ENCODE measurements at regions not wholly inside any gene's neighbourhood (a gene's known extent, or its start where the extent isn't known, plus 50 kb on each side); places are given as distances from the start of the nearest gene placed in this dataset.
A peak's percentile ranks its signal among the peaks of the same experiment; 100 is the strongest.
"Not testable (repeated sequence)": the region's sequence is repeated elsewhere in the genome, so short reads cannot be mapped to it uniquely, and the experiment has no call there.

GRCh38 chr7:81482600-81483186 lies 287.2 kb downstream of the HGF start:
- no peak for DNase-seq
- H3K27me3 Mint-ChIP-seq (ENCODE audit: insufficient read depth, unreplicated experiment) = peaks cover 4% of the 10 kb centered on the region
- no peak overlapping the region for H3K27ac Mint-ChIP-seq (ENCODE audit: unreplicated experiment)
- no peaks in the 10 kb centered on the region for H3K4me1 Mint-ChIP-seq (ENCODE audit: low read depth, unreplicated experiment)
- no peak overlapping the region for H3K4me3 Mint-ChIP-seq (ENCODE audit: unreplicated experiment)
- no peaks in the 10 kb centered on the region for H3K36me3 ChIP-seq (ENCODE audit: control insufficient read depth, insufficient read depth, low read length)
- no TSS peak for BruUV-seq (replicated peaks)
- TF ChIP-seq CTCF (IDR thresholded peaks at IDR 0.05; ENCODE audit: insufficient read depth in 1 of 2, low read depth in 1 of 2, low read length in 1 of 2, severe bottlenecking in 1 of 2, unreplicated experiment in 1 of 2) = peak; percentile 40 to 43
- H3K36me3 Mint-ChIP-seq (ENCODE audit: insufficient read depth, unreplicated experiment) = no peaks in the 10 kb centered on the region
- CTCF ChIA-PET = interaction anchor here (1.4 kb wide), 1 partner anchor 13 kb away, joined by 7 read pairs; no protein-coding TSS in a partner anchor
- H3K27me3 ChIP-seq (replicated peaks; ENCODE audit: control insufficient read depth, insufficient read depth, low read length) = no peaks in the 10 kb centered on the region
- H3K9me3 Mint-ChIP-seq (ENCODE audit: unreplicated experiment) = no peaks in the 10 kb centered on the region
- intact Hi-C loops (cut with micrococcal nuclease; ENCODE audit: unreplicated experiment) = loop anchor here (1.0 to 2.0 kb wide), 3 partner anchors 234 to 534 kb away; no protein-coding TSS in a partner anchor
- no peak overlapping the region for H3K4me3 ChIP-seq (ENCODE audit: low read depth, low read length)
- H3K9me3 ChIP-seq = no peaks in the 10 kb centered on the region
- peaks cover 8% of the 10 kb centered on the region for H3K4me1 ChIP-seq
- POLR2A ChIA-PET = no interaction called here

- Histone ChIP-seq H3K27me3 (replicated peaks; ENCODE audit: control insufficient read depth, insufficient read depth, low read length) (no peaks in the 10 kb centered on the region), H3K36me3 (ENCODE audit: control insufficient read depth, insufficient read depth, low read length) (no peaks in the 10 kb centered on the region), H3K4me1 (peaks cover 8% of the 10 kb centered on the region), H3K9me3 (no peaks in the 10 kb centered on the region), H3K4me3 (ENCODE audit: low read depth, low read length) (no peak overlapping the region)
- no peaks in the 10 kb centered on the region for H3K9me3 Mint-ChIP-seq (ENCODE audit: unreplicated experiment)
- BruUV-seq (replicated peaks) = no TSS peak
- peak; percentile 65 to 78 for DNase-seq
- no peak overlapping the region for H3K4me3 Mint-ChIP-seq (ENCODE audit: unreplicated experiment)
- H3K36me3 Mint-ChIP-seq (ENCODE audit: insufficient read depth, unreplicated experiment) = no peaks in the 10 kb centered on the region
- no peaks in the 10 kb centered on the region for H3K4me1 Mint-ChIP-seq (ENCODE audit: low read depth, unreplicated experiment)
- no peak overlapping the region for H3K27ac Mint-ChIP-seq (ENCODE audit: unreplicated experiment)
- CTCF ChIA-PET = interaction anchor here (0.6 to 1.2 kb wide), 2 partner anchors 9 to 22 kb away, joined by 3 to 10 read pairs; no protein-coding TSS in a partner anchor
- no peak for TF ChIP-seq CTCF (IDR thresholded peaks at IDR 0.05; ENCODE audit: insufficient read depth in 1 of 2, low read depth in 1 of 2, low read length in 1 of 2, severe bottlenecking in 1 of 2, unreplicated experiment in 1 of 2)
- POLR2A ChIA-PET = interaction anchor here (0.6 kb wide), 1 partner anchor 560 kb away, joined by 4 read pairs; the partner anchor contains the start of gene SEMA3C
- intact Hi-C loops (cut with micrococcal nuclease; ENCODE audit: unreplicated experiment) = no loop called here
- H3K27me3 Mint-ChIP-seq (ENCODE audit: insufficient read depth, unreplicated experiment) = peaks cover 4% of the 10 kb centered on the region
Observed at GRCh38 chr7:81478664-81479063, 291.2 kb downstream of the HGF start.

- DNase-seq; H3K36me3 Mint-ChIP-seq (ENCODE audit: insufficient read depth, unreplicated experiment); BruUV-seq (replicated peaks); H3K36me3 ChIP-seq (ENCODE audit: control insufficient read depth, insufficient read depth, low read length); H3K4me1 Mint-ChIP-seq (ENCODE audit: low read depth, unreplicated experiment); H3K4me3 ChIP-seq (ENCODE audit: low read depth, low read length); H3K4me1 ChIP-seq; H3K27me3 Mint-ChIP-seq (ENCODE audit: insufficient read depth, unreplicated experiment); H3K27me3 ChIP-seq (replicated peaks; ENCODE audit: control insufficient read depth, insufficient read depth, low read length); H3K9me3 ChIP-seq; H3K9me3 Mint-ChIP-seq (ENCODE audit: unreplicated experiment); POLR2A ChIA-PET; intact Hi-C loops (cut with micrococcal nuclease; ENCODE audit: unreplicated experiment); H3K4me3 Mint-ChIP-seq (ENCODE audit: unreplicated experiment); H3K27ac Mint-ChIP-seq (ENCODE audit: unreplicated experiment): not testable (repeated sequence)
- CTCF ChIA-PET = interaction anchor here (0.6 to 1.2 kb wide), 2 partner anchors 8 to 23 kb away, joined by 3 to 10 read pairs; no protein-coding TSS in a partner anchor
Observed at GRCh38 chr7:81478201-81478600, 291.6 kb downstream of the HGF start.
